ENCODE measurements at regions not wholly inside any gene's neighbourhood (a gene's known extent, or its start where the extent isn't known, plus 50 kb on each side); places are given as distances from the start of the nearest gene placed in this dataset.

DNA sequence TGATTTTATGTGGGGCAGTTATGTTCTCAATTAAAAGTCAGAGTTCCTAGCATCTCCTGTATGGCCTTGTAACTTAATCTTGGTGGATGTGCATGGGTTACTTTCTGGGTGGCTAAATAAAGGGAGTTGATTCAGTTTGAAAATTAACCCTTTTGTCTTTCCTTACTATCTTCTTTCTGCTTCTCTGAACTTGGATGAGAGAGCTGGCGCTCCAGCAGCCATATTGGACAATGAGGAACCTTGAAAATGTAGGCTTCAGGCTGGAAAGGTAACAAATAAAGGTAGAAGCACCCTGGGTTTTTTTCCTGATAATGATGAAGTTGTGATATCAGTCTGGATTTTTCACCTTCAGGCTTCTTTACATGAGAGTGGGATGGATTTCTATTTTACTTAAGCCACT, 714.1 kb upstream of the TMEM132C start:
- TF ChIP-seq, protein P1, sequence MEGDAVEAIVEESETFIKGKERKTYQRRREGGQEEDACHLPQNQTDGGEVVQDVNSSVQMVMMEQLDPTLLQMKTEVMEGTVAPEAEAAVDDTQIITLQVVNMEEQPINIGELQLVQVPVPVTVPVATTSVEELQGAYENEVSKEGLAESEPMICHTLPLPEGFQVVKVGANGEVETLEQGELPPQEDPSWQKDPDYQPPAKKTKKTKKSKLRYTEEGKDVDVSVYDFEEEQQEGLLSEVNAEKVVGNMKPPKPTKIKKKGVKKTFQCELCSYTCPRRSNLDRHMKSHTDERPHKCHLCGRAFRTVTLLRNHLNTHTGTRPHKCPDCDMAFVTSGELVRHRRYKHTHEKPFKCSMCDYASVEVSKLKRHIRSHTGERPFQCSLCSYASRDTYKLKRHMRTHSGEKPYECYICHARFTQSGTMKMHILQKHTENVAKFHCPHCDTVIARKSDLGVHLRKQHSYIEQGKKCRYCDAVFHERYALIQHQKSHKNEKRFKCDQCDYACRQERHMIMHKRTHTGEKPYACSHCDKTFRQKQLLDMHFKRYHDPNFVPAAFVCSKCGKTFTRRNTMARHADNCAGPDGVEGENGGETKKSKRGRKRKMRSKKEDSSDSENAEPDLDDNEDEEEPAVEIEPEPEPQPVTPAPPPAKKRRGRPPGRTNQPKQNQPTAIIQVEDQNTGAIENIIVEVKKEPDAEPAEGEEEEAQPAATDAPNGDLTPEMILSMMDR (IDR thresholded peaks at IDR 0.05; ENCODE audit: insufficient read depth, low read length, missing control alignments) = no peak
- CTCF ChIA-PET = no interaction called here
- POLR2A ChIA-PET = no interaction called here
- H3K4me3 ChIP-seq (ENCODE audit: low read depth, low read length) = no peak overlapping the region
- DNase-seq (ENCODE audit: low read depth, low spot score) = no peak

DNA sequence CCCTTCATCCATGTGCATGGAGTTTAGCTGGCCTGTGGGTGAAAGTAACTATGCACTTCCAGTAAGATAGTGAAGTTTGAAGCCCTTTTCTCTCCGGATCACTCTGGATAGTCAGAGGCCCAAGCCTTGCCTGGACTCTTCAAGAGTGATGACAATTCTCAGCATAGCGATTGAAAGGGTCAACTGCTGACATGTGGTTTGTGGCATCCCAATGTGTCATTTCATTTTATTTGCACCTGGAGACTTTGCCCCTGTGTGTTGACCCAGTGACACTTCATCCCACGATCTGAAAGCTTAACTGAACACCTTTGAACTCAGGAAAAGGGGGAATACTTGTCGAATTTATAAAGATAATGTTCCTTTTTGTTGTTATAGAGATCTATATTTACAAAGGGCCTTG, 711.9 kb upstream of the TMEM132C start:
- TF ChIP-seq, protein P1 (IDR thresholded peaks at IDR 0.05; ENCODE audit: insufficient read depth, low read length, missing control alignments) = no peak
- POLR2A ChIA-PET = no interaction called here
- H3K4me3 ChIP-seq (ENCODE audit: low read depth, low read length) = no peak overlapping the region
- CTCF ChIA-PET = no interaction called here
- DNase-seq (ENCODE audit: low read depth, low spot score) = no peak

DNA sequence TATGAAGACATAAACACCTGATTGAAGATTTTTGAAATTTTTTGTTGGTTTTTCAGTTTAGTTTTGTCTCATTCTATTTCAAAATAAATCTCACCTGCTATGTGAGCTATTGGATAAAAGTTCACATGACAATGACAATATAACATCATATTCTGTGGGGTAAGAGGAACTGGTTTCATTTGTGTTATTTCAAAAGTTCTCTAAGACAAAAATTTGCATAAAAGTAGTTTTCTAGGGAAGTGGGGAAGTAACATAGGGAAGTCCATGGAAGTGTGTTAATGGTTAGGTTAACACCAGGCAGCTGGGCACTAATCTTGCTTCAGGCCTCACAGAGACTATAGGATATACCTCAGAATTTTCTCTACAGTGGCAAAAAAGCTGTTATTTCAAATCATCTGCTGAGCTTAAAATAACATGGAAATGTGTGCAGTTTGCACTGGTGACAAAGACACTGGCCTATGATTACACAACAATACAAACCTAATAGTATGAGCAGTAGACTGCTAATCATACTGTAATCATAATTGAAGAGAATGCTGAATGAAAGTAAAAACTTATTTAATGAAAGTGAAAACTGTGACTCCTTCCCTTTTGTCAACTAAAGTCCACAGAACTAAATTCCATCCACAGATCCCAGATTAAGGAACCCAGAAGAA, 710.6 kb upstream of the TMEM132C start:
- TF ChIP-seq, protein P1 (IDR thresholded peaks at IDR 0.05; ENCODE audit: insufficient read depth, low read length, missing control alignments) = no peak
- ChIA-PET CTCF (interaction anchor here (1.0 to 1.3 kb wide), 2 partner anchors 8 to 121 kb away, joined by 4 read pairs; no protein-coding TSS in a partner anchor), POLR2A (no interaction called here)
- H3K4me3 ChIP-seq (ENCODE audit: low read depth, low read length) = no peak overlapping the region
- DNase-seq (ENCODE audit: low read depth, low spot score) = no peak

DNA sequence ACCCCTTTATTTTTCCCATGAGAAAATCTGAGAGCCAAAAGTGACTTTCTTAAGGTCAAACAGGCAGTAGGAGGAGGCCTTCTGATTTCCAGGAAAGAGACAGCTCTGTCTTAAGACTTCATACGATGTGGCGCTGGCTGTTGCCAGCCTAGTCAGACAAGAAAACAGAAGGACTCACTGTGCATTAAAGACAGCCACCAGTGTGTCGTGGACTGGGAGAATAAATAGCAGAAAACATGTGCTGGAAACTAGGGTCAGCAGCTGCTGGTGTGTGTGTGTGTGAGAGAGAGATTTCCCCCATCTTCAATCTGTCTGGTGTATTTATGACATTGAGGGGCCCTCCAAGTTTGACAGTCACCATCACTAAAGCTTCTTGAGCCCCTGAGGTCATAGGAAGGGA, 708.6 kb upstream of the TMEM132C start:
- ChIA-PET POLR2A (no interaction called here), CTCF (interaction anchor here (1.7 to 3.5 kb wide), 3 partner anchors 9 to 119 kb away, joined by 6 to 30 read pairs (median 20); no protein-coding TSS in a partner anchor)
- no peak for DNase-seq (ENCODE audit: low read depth, low spot score)
- TF ChIP-seq, protein P1 (IDR thresholded peaks at IDR 0.05; ENCODE audit: insufficient read depth, low read length, missing control alignments) = no peak
- no peak overlapping the region for H3K4me3 ChIP-seq (ENCODE audit: low read depth, low read length)

DNA sequence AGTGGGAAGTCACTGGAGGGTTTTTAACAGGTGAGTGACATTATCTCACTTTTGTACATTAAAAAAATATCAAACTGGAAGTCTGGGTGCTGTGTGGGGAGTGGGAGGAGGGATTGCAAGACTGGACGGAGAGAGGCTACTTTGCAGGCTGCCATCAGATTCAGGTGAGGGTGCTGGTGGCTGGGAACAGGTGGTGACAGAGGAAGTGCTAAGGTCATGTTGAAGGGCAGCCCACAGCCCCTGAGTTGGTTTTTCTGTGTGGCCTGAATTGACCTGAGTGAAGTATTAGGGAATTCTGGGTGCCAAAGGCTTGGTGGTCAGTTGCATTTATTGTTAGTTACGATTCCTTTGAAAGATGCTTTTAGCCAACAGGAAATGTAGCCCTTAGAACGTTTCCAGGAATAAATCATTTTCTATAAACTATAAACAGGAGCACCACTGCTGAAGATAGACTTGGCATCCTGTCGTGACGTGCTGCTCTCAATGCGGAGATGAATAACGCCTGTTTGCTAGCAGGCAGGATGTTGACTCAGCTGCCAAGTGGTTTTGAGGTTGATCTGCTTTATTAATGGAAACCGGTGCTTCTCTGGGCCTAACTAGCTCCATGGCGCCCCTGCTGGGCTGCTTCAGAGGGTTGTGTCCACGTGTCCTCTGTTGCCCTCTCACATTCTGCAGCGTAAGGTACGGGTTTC, 707.5 kb upstream of the TMEM132C start:
- DNase-seq (ENCODE audit: low read depth, low spot score) = peak; percentile 92
- no peak overlapping the region for H3K4me3 ChIP-seq (ENCODE audit: low read depth, low read length)
- POLR2A ChIA-PET = interaction anchor here (0.6 to 1.0 kb wide), 4 partner anchors 12 to 251 kb away, joined by 3 read pairs; no protein-coding TSS in a partner anchor
- TF ChIP-seq, protein P1 (IDR thresholded peaks at IDR 0.05; ENCODE audit: insufficient read depth, low read length, missing control alignments) = peak; percentile 80
- CTCF ChIA-PET = interaction anchor here (0.8 to 3.5 kb wide), 11 partner anchors 10 to 178 kb away, joined by 3 to 30 read pairs (median 6); no protein-coding TSS in a partner anchor

DNA sequence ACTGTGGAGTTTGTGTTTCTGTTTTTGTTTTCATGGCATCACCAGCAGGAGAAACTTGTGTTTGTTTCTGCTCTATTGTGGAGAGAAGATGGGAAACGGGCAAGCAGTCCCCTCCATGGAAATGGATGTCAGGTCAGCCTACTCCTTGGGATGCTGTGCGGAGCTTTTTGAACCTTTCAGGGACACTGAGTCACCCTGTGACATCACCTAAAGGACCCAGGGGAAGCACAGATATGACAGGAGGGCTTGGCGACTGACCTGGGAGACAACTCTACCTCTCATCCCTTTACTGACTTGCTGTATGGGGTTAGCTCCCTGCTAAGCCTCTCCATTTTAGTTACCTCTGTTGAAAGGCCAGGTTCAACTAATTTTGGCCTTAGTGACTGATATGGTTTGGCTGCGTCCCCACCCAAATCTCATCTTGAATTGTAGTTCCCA, 706.9 kb upstream of the TMEM132C start:
- DNase-seq (ENCODE audit: low read depth, low spot score) = no peak
- TF ChIP-seq, protein P1 (IDR thresholded peaks at IDR 0.05; ENCODE audit: insufficient read depth, low read length, missing control alignments) = no peak
- POLR2A ChIA-PET = interaction anchor here (0.7 to 1.0 kb wide), 2 partner anchors 28 to 250 kb away, joined by 3 read pairs; no protein-coding TSS in a partner anchor
- CTCF ChIA-PET = interaction anchor here (0.8 to 3.5 kb wide), 13 partner anchors 9 to 179 kb away, joined by 3 to 30 read pairs (median 5); no protein-coding TSS in a partner anchor
- no peak overlapping the region for H3K4me3 ChIP-seq (ENCODE audit: low read depth, low read length)
